ENCODE measurements at regions not wholly inside any gene's neighbourhood (a gene's known extent, or its start where the extent isn't known, plus 50 kb on each side); places are given as distances from the start of the nearest gene placed in this dataset.
"Not testable (repeated sequence)": the region's sequence is repeated elsewhere in the genome, so short reads cannot be mapped to it uniquely, and the experiment has no call there.

DNA sequence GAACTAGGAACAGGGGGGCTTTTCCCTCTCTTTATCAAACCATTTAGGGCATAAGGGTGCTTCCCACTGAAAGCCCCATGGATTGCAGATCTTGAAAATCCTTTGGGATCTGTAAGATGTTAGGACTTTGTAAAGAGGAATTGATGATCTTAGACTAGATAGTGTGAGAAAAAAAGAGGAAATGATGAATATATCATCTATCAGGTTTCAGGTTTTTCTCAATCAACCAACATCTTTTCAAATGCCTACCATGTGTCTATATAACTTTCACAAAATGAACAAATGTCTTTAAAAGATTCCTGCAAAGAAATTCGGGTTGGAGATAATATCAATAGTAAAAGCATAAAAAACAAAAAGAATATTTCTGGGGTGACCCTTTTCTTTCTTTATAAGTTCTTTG is 50.1 kb downstream of the KCNC4 start:
- no peaks in the 10 kb centered on the region for H3K9me3 Mint-ChIP-seq
- H3K4me3 Mint-ChIP-seq: no peak overlapping the region
- DNase-seq: no peak
- peaks cover 2% of the 10 kb centered on the region for H3K4me1 Mint-ChIP-seq (ENCODE audit: low read depth)
- CTCF ChIA-PET: no interaction called here
- H3K36me3 Mint-ChIP-seq (ENCODE audit: low read depth): no peaks in the 10 kb centered on the region
- intact Hi-C loops (cut with micrococcal nuclease): no loop called here
- H3K27me3 Mint-ChIP-seq (ENCODE audit: low read depth): peaks cover 2% of the 10 kb centered on the region
- no peak overlapping the region for H3K27ac Mint-ChIP-seq

DNA sequence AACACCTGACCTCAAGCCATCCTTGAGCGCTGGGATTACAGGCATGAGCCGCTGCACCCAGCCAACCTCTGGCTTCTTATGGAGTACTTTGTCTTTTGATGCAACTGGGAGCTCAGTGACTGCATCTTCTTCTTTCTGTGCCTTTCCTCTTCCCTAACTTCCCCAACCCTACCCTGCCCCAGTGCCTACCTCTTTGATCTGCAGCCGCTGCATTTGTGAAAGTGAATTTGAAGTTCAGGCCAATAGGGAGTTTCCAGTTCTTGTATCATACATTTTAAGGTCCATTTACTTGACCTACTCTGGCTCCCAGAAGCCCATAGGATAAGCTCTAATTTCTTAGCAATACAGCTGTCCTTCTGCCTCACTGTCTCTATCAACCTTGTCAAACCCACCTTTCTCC is 52.2 kb downstream of the KCNC4 start:
- H3K4me3 Mint-ChIP-seq: no peak overlapping the region
- DNase-seq: no peak
- H3K27ac Mint-ChIP-seq: no peak overlapping the region
- intact Hi-C loops (cut with micrococcal nuclease): loop anchor here (1.0 kb wide), 1 partner anchor 54 kb away; no protein-coding TSS in a partner anchor
- H3K36me3 Mint-ChIP-seq (ENCODE audit: low read depth): no peaks in the 10 kb centered on the region
- H3K4me1 Mint-ChIP-seq (ENCODE audit: low read depth): peaks cover 2% of the 10 kb centered on the region
- peaks cover 2% of the 10 kb centered on the region for H3K27me3 Mint-ChIP-seq (ENCODE audit: low read depth)
- H3K9me3 Mint-ChIP-seq: no peaks in the 10 kb centered on the region
- CTCF ChIA-PET: interaction anchor here (0.7 to 2.8 kb wide), 2 partner anchors 46 to 54 kb away, joined by 3 to 17 read pairs; no protein-coding TSS in a partner anchor

DNA sequence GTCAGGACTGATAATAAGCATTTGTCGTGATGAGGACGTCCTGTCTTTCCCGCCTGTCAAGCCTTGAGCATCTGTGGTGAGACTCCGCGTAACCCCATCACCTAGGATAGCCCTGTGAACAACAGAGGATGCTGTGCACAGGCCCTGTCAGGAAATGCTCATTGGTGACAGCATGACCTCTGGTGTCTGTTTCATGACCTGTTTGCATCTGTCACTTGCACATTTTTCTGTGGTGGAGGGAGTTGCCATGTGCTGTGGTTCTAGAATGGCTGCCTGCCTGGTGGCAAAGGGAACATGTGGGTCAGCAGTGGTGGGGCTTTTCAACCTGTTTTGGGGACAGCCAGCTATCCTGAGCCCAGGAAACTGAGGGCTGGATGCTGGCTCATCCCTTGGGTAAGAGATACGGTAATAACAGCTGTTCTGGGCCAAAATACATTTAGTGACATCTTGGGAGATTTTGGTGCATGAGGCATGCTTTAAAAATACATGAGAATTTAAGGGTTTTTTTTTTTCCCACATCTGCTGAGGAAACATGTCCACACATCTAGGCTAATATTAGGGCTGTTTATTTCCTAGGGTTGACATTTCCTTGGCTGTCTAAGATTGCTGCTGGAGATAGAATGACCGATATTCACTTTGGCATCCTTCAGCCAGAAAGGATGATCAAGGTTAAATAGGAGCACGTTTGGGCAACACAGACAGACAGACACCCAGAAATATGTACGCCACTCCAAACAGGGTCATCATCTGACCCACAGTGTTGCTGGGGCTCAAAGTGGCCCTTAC is 52.9 kb downstream of the KCNC4 start:
- no peak overlapping the region for H3K4me3 Mint-ChIP-seq
- H3K27me3 Mint-ChIP-seq (ENCODE audit: low read depth): peaks cover 2% of the 10 kb centered on the region
- intact Hi-C loops (cut with micrococcal nuclease): loop anchor here (1.0 kb wide), 1 partner anchor 55 kb away; no protein-coding TSS in a partner anchor
- H3K36me3 Mint-ChIP-seq (ENCODE audit: low read depth): no peaks in the 10 kb centered on the region
- peaks cover 2% of the 10 kb centered on the region for H3K4me1 Mint-ChIP-seq (ENCODE audit: low read depth)
- H3K9me3 Mint-ChIP-seq: no peaks in the 10 kb centered on the region
- CTCF ChIA-PET: interaction anchor here (0.6 to 2.8 kb wide), 3 partner anchors 47 to 60 kb away, joined by 3 to 17 read pairs (median 3); no protein-coding TSS in a partner anchor
- DNase-seq: peak; percentile 55
- H3K27ac Mint-ChIP-seq: no peak overlapping the region

DNA sequence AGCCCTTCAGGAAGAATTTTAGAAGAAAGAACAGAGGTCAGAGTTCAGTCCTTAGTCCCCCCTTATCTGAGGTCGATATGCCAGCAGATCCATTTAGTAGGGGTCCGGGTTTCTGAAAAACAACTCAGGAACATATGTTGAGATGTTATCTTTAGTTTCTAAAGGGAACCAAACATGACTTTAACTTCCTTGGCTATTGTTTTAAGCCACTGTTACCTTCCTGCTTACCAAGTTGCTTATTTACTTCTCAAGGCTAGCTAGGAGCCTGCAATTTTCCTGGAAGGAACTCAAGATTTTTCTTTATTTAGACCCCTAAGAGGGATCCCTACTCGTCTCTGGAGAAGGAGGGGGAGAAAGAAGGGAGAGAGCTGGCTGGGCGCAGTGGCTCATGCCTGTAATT is 54.3 kb downstream of the KCNC4 start:
- Mint-ChIP-seq H3K4me1 (ENCODE audit: low read depth) (peaks cover 2% of the 10 kb centered on the region), H3K9me3 (no peaks in the 10 kb centered on the region), H3K36me3 (ENCODE audit: low read depth) (no peaks in the 10 kb centered on the region), H3K4me3 (no peak overlapping the region), H3K27me3 (ENCODE audit: low read depth) (peaks cover 2% of the 10 kb centered on the region), H3K27ac (no peak overlapping the region)
- intact Hi-C loops (cut with micrococcal nuclease): no loop called here
- DNase-seq: no peak
- CTCF ChIA-PET: interaction anchor here (2.8 kb wide), 1 partner anchor 56 kb away, joined by 17 read pairs; no protein-coding TSS in a partner anchor

DNA sequence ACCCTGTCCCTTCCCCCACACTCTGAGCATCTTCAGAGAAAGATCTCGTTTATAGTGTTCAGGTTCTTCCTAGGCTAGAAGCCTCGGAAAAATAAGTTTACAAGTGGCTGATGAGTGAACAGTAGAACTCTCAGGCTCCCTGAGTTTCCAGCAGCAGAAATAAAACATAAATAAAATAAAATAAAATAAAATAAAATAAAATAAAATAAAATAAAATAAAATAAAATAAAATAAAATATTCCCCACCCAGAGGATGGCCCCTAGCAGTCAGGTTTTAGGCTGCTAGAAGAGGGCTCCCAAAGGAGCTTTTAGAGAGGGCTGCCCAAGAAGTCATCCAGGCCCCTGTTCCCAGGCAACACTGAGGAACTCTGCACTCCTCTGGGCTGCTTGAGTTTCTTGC is 55.1 kb downstream of the KCNC4 start:
- no peak overlapping the region for H3K4me3 Mint-ChIP-seq
- H3K9me3 Mint-ChIP-seq: no peaks in the 10 kb centered on the region
- H3K4me1 Mint-ChIP-seq (ENCODE audit: low read depth): peaks cover 2% of the 10 kb centered on the region
- no peak overlapping the region for H3K27ac Mint-ChIP-seq
- peaks cover 2% of the 10 kb centered on the region for H3K27me3 Mint-ChIP-seq (ENCODE audit: low read depth)
- intact Hi-C loops (cut with micrococcal nuclease): no loop called here
- CTCF ChIA-PET: no interaction called here
- no peaks in the 10 kb centered on the region for H3K36me3 Mint-ChIP-seq (ENCODE audit: low read depth)
- no peak for DNase-seq

DNA sequence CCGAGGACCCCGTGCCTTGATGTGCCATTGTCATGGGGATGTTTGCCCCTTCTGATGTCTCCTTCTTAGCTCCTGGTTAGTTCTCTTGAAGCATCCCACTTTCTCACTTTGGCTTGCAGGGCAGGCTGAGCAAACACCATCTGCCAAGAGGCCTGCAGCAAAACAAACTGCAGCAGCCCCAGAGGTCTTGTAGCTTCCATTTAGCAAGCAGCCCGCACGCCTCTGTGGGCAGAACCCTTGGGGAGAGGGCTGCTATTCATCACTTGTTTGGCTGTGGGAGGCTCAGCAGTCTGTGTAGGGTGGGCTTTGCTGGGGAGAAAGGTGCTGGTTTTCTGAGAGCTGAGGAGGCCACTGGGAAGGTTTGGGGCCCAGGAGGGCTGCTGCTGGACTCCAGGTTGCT is 56.7 kb downstream of the KCNC4 start:
- H3K4me3 Mint-ChIP-seq: no peak overlapping the region
- peaks cover 4% of the 10 kb centered on the region for H3K27me3 Mint-ChIP-seq (ENCODE audit: low read depth)
- H3K4me1 Mint-ChIP-seq (ENCODE audit: low read depth): peaks cover 2% of the 10 kb centered on the region
- no peak overlapping the region for H3K27ac Mint-ChIP-seq
- CTCF ChIA-PET: no interaction called here
- intact Hi-C loops (cut with micrococcal nuclease): no loop called here
- no peaks in the 10 kb centered on the region for H3K9me3 Mint-ChIP-seq
- no peaks in the 10 kb centered on the region for H3K36me3 Mint-ChIP-seq (ENCODE audit: low read depth)
- no peak for DNase-seq

DNA sequence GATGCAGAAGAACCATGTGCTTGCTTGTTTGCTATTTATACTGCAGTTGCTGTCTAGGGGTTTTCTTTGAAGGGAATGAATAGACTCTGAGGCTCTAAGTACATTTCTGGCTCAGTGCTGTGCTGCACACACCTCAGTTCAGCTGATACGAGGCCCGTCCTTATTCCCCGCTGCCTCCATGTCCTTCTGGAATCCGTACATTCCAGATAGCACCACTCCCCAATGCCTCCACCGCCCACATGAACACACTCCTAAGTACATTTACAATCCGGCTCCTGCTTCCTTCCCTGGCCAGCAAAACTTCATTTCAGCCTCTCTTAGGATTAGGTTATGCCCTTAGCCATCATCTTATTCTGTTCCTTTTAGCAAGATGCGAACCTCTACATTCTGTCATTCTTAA is 57.1 kb downstream of the KCNC4 start:
- CTCF ChIA-PET: no interaction called here
- Mint-ChIP-seq H3K27me3 (ENCODE audit: low read depth) (peaks cover 6% of the 10 kb centered on the region), H3K27ac (no peak overlapping the region), H3K36me3 (ENCODE audit: low read depth) (no peaks in the 10 kb centered on the region), H3K9me3 (no peaks in the 10 kb centered on the region), H3K4me1 (ENCODE audit: low read depth) (peaks cover 2% of the 10 kb centered on the region), H3K4me3 (no peak overlapping the region)
- DNase-seq: no peak
- intact Hi-C loops (cut with micrococcal nuclease): no loop called here

DNA sequence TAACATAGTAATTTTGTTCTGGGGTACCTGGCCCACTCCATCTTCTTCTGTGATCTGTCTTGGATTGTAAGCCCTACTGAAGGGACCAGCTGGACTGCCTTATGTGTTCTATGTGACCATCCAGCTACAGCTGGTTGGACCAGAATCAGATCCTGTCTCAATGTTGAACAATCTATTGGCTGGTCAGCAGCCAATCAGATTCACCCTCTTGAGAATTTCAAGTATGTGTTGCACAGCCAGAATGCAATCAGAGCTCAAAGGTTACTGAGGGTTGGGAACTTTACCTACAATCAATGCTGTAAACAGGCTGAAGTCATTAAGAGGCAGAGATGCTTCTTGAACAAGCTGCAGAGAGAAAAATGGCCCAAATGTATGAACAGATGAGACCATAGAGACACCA is 61.9 kb downstream of the KCNC4 start:
- CTCF ChIA-PET: interaction anchor here (0.6 to 1.6 kb wide), 3 partner anchors 64 to 225 kb away, joined by 4 to 7 read pairs (median 7); no protein-coding TSS in a partner anchor
- intact Hi-C loops (cut with micrococcal nuclease): no loop called here

DNA sequence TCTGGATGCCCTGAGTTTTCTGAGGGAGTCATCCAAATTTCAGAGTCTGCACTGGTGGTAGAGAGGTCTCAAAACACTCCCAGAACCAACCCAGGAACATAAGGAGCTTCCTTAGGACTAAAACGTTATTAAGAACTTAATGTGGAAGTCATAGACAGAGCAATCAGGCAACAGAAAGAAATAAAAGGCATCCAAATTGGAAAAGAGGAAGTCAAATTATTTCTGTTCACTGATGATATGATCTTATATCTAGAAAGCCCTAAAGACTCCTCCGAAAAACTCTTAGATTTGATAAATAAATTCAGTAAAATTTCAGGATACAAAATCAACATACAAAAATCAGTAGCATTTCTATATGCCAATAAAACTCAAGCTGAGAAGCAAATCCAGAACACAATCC is 63.7 kb downstream of the KCNC4 start:
- H3K36me3 Mint-ChIP-seq (ENCODE audit: low read depth); H3K9me3 Mint-ChIP-seq; H3K4me1 Mint-ChIP-seq (ENCODE audit: low read depth); H3K4me3 Mint-ChIP-seq; DNase-seq; H3K27ac Mint-ChIP-seq; intact Hi-C loops (cut with micrococcal nuclease); H3K27me3 Mint-ChIP-seq (ENCODE audit: low read depth): not testable (repeated sequence)
- CTCF ChIA-PET: interaction anchor here (1.6 kb wide), 1 partner anchor 65 kb away, joined by 7 read pairs; no protein-coding TSS in a partner anchor

More for the DNA sequence above, 61.9 kb downstream of the KCNC4 start:
- Mint-ChIP-seq H3K4me1 (ENCODE audit: low read depth) (no peaks in the 10 kb centered on the region), H3K9me3 (no peaks in the 10 kb centered on the region), H3K36me3 (ENCODE audit: low read depth) (no peaks in the 10 kb centered on the region), H3K27me3 (ENCODE audit: low read depth) (peaks cover 4% of the 10 kb centered on the region), H3K4me3 (no peak overlapping the region), H3K27ac (no peak overlapping the region)
- DNase-seq: no peak

DNA sequence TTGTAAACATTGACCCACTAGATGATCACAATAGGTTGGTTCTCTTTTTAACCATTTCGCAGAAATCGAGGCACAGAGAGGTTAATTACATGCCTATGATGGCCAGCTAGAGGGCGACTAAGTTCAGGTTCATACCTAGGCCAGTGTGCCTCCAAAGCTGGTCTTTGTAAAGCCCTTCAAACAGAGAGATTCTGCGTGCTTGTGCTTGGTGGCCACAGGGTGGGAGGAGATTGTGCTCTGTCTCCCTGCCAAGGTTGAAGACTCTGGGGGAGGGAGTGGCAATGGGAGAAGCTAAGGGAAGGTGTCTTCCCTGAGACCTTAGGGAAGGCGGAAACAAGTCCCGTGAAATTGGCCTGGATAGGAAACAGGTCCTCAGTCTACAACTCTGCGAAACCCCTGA is 59.1 kb upstream of the RBM15 start:
- H3K4me1 Mint-ChIP-seq (ENCODE audit: low read depth): no peaks in the 10 kb centered on the region
- H3K9me3 Mint-ChIP-seq: no peaks in the 10 kb centered on the region
- no peaks in the 10 kb centered on the region for H3K36me3 Mint-ChIP-seq (ENCODE audit: low read depth)
- no peak overlapping the region for H3K4me3 Mint-ChIP-seq
- DNase-seq: no peak
- no peak overlapping the region for H3K27ac Mint-ChIP-seq
- H3K27me3 Mint-ChIP-seq (ENCODE audit: low read depth): no peaks in the 10 kb centered on the region
- intact Hi-C loops (cut with micrococcal nuclease): no loop called here
- CTCF ChIA-PET: interaction anchor here (0.6 to 1.8 kb wide), 4 partner anchors 71 to 447 kb away, joined by 3 to 7 read pairs (median 4); no protein-coding TSS in a partner anchor

DNA sequence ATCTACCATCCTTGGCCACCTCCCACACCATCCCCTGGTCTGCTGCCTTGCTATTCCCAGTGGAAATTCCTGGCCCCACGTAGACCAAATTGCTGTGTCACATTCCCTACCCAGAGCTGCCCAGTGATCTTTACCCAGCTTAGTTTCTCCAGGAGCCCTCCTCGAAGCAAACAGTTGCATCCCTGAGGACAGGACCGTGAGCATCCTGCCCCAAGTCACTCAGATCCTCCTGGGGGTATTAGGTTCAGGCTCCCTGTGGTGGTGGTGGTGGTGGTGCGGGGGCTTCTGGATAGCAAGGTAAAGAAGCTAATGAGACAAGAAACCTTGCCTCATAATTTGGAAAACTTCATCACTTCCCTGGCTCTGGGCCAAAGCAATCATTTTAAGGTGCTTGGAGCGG is 58.4 kb upstream of the RBM15 start:
- Mint-ChIP-seq H3K4me1 (ENCODE audit: low read depth) (no peaks in the 10 kb centered on the region), H3K36me3 (ENCODE audit: low read depth) (no peaks in the 10 kb centered on the region), H3K4me3 (no peak overlapping the region), H3K27me3 (ENCODE audit: low read depth) (no peaks in the 10 kb centered on the region), H3K27ac (no peak overlapping the region), H3K9me3 (no peaks in the 10 kb centered on the region)
- CTCF ChIA-PET: interaction anchor here (0.6 to 1.8 kb wide), 4 partner anchors 73 to 446 kb away, joined by 3 to 7 read pairs (median 5); partner anchors contain the start of gene AHCYL1
- DNase-seq: no peak
- intact Hi-C loops (cut with micrococcal nuclease): no loop called here

DNA sequence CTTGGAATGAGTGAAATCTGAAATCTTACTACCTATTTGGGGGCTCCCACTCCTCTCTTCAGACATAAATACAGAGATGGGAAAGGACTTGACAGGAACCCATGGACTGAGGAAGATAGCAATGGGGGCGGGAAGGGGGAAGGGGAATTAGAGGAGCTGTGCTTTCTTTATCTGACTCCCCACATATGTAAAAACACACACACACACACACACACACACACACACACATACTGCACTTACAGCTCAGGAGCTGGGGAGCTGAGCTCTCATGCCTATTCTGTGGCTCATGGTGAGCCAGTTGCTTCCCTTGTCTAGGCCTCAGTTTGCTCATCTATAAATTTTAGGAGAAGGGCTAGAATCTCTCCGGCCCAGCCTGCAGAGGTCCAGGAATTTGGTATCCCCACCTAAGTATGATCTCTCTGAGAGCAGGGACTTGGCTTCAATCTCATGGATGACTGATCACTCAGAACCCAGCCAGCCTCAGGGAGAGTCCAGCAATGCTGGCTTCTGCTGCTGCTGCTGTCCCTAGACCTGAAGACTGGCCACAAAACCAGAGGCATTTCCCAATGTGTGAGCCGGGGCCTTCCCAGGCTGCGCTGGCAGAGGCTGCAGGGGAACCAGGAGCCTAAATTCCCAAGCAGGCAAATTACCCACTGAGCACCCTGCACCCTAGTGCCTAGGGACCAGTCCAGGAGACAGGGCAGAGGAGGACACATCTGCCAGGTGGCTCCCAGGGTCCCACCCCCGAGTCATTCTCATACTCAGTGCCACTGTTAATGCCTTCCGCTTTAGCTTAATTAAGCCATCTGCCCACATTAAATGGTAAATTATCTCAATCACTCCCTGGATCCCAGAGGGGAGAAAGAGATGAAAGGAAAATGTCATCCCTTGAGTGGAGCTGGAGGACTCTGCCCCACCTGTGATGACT is 57.5 kb upstream of the RBM15 start:
- Mint-ChIP-seq H3K4me3 (no peak overlapping the region), H3K4me1 (ENCODE audit: low read depth) (no peaks in the 10 kb centered on the region), H3K9me3 (no peaks in the 10 kb centered on the region), H3K27ac (no peak overlapping the region), H3K36me3 (ENCODE audit: low read depth) (no peaks in the 10 kb centered on the region), H3K27me3 (ENCODE audit: low read depth) (no peaks in the 10 kb centered on the region)
- intact Hi-C loops (cut with micrococcal nuclease): no loop called here
- no peak for DNase-seq
- CTCF ChIA-PET: interaction anchor here (0.6 to 1.8 kb wide), 3 partner anchors 74 to 297 kb away, joined by 4 to 7 read pairs (median 6); partner anchors contain the start of gene AHCYL1
